ENCODE measurements at regions not wholly inside any gene's neighbourhood (a gene's known extent, or its start where the extent isn't known, plus 50 kb on each side); places are given as distances from the start of the nearest gene placed in this dataset.

DNA sequence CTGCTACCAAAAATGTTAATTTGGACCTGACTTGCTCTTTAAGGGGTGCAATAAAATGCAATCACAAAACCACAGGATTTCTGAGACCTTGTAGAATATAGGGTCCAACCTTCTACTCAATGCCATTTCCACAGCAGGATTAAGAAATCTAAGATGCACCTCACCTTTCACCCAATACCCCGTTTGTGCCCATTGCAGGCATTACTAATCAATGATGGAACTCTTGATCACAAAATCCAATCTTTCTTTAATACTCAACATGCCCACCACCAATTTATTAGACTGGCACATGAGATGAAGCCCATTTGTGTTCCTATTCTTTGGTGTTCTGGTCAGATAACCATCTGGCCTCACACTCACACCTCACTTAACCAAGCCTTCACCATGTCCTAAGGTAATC lies 117.2 kb upstream of the IGSF21 start:
- Histone ChIP-seq H2BK15ac (ENCODE audit: low read length) (no peak overlapping the region), H3K56ac (replicated peaks; ENCODE audit: insufficient read length, low read depth, low read length) (no peak overlapping the region), H3K9ac (replicated peaks in 1 of 4; ENCODE audit: extremely low read depth in 1 of 4, low read depth in 3 of 4, low read length in 3 of 4) (no peak overlapping the region), H3K9me3 (ENCODE audit: insufficient read depth in 2 of 2, low read depth in 1 of 2, low read length in 1 of 2) (no peaks in the 10 kb centered on the region), H3K23ac (ENCODE audit: insufficient read length) (no peak overlapping the region), H3K4me2 (ENCODE audit: insufficient read depth in 1 of 2, low read depth in 2 of 2, low read length in 2 of 2) (no peak overlapping the region), H2AFZ (ENCODE audit: low read length) (no peak overlapping the region), H3K4ac (replicated peaks; ENCODE audit: insufficient read length, low read depth, low read length) (no peak overlapping the region), H3K79me1 (ENCODE audit: low read depth, low read length) (no peaks in the 10 kb centered on the region), H4K20me1 (replicated peaks in 1 of 2; ENCODE audit: control insufficient read depth in 1 of 2, insufficient read depth in 2 of 2, low read length in 2 of 2) (no peaks in the 10 kb centered on the region), H3K27ac (ENCODE audit: low read depth, low read length) (no peak overlapping the region), H4K8ac (ENCODE audit: extremely low read depth, insufficient read depth, low read length) (no peak overlapping the region), H2AK5ac (ENCODE audit: low read depth, low read length) (no peak overlapping the region), H3K27me3 (replicated peaks in 1 of 4; ENCODE audit: control insufficient read depth in 3 of 4, extremely low read depth in 1 of 4, insufficient read depth in 3 of 4, low read length in 3 of 4) (no peaks in the 10 kb centered on the region; a peak in 1 of 7 replicates), H3K4me3 (ENCODE audit: extremely low read depth in 1 of 4, insufficient read depth in 2 of 4, low read depth in 3 of 4, low read length in 4 of 4) (no peak overlapping the region), H3K4me1 (replicated peaks in 1 of 4; ENCODE audit: control insufficient read depth in 3 of 4, insufficient read depth in 4 of 4, low read length in 3 of 4) (no peaks in the 10 kb centered on the region; a peak in 1 of 7 replicates), H4K91ac (replicated peaks; ENCODE audit: insufficient read length, low read length) (no peak overlapping the region), H3K23me2 (ENCODE audit: low read depth, low read length) (no peaks in the 10 kb centered on the region), H4K5ac (ENCODE audit: insufficient read length, low read depth, low read length) (no peak overlapping the region), H3K14ac (ENCODE audit: insufficient read length) (no peak overlapping the region), H3K18ac (ENCODE audit: extremely low read depth, low read length) (no peak overlapping the region), H2BK12ac (ENCODE audit: low read depth, low read length) (no peak overlapping the region), H2BK120ac (replicated peaks; ENCODE audit: low read depth, low read length) (no peak overlapping the region), H2BK20ac (ENCODE audit: low read length) (no peak overlapping the region), H3K36me3 (ENCODE audit: control insufficient read depth in 2 of 4, insufficient read depth in 4 of 4, low read length in 3 of 4) (no peaks in the 10 kb centered on the region), H3K79me2 (ENCODE audit: control insufficient read depth in 1 of 2, insufficient read depth in 2 of 2, low read length in 2 of 2) (no peaks in the 10 kb centered on the region), H2BK5ac (ENCODE audit: low read depth, low read length) (no peak overlapping the region)
- POLR2A ChIA-PET (ENCODE audit: partially characterized antibody) = no interaction called here
- DNase-seq (ENCODE audit: low read depth in 1 of 2, low spot score in 2 of 2) (no peak), FAIRE-seq (no peak)
- CTCF ChIA-PET (ENCODE audit: partially characterized antibody) = interaction anchor here (1.3 kb wide), 2 partner anchors 50 to 243 kb away, joined by 3 read pairs; no protein-coding TSS in a partner anchor
- WGBS, 2 experiments (ENCODE audit: extremely low coverage in 1 of 2, insufficient coverage in 1 of 2, insufficient read length in 1 of 2, insufficient replicate concordance in 2 of 2, low coverage in 1 of 2, low lambda C conversion rate in 2 of 2, missing lambda C conversion rate in 1 of 2) = 80% methylated on average over 1 of the region's 1 CpG; no CpG with 5 or more reads in 1 of the 2 experiments
- TF ChIP-seq E2F6 (IDR thresholded peaks at IDR 0.05) (no peak), KDM5A (IDR thresholded peaks at IDR 0.05; ENCODE audit: low read length) (no peak), POLR2AphosphoS5 (IDR thresholded peaks at IDR 0.05; ENCODE audit: low read depth, low read length) (no peak), CREB1 (IDR thresholded peaks at IDR 0.05) (no peak)
